ENCODE measurements at regions not wholly inside any gene's neighbourhood (a gene's known extent, or its start where the extent isn't known, plus 50 kb on each side); places are given as distances from the start of the nearest gene placed in this dataset.

DNA sequence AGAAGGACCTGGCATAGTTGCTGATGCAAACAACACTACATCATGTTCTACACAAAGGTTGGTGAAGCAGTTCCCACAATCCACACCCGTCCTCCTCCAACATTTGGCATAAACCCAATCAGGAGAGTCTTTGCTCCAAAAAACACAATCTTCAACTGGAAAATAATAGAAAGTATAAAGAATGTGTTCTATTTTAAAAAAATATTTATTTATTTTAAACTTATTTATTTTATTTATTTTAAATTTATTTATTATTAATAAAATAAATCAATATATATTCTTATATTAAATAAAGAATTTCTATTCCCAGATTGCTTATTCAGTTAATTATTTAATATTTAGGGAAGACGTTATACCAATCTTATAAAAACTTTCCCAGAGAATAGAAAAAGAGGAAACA, 1753.7 kb upstream of the AGA start:
- no peak overlapping the region for H2BK15ac ChIP-seq (ENCODE audit: low read depth, poor library complexity, severe bottlenecking)
- H3K27ac ChIP-seq (ENCODE audit: low read length, poor library complexity, severe bottlenecking), result no peak overlapping the region
- no peak for DNase-seq
- no peaks in the 10 kb centered on the region for H3K36me3 ChIP-seq (ENCODE audit: control insufficient read depth in 1 of 2, insufficient read depth in 2 of 2, low read depth in 1 of 2, low read length in 2 of 2)
- H3K27me3 ChIP-seq (ENCODE audit: control insufficient read depth in 1 of 2, insufficient read depth in 1 of 2, low read length in 2 of 2), result no peaks in the 10 kb centered on the region
- H3K4ac ChIP-seq (ENCODE audit: low read depth in 1 of 2, low read length in 2 of 2), result no peak overlapping the region
- no peak overlapping the region for H3K18ac ChIP-seq (ENCODE audit: low read depth in 1 of 2, low read length in 2 of 2)
- peaks cover 6% of the 10 kb centered on the region for H3K9me3 ChIP-seq (ENCODE audit: control insufficient read depth, low read length)
- WGBS, result no CpG with 5 or more reads among the region's 2 CpGs
- H3K4me3 ChIP-seq (ENCODE audit: insufficient read depth in 1 of 2, low read depth in 1 of 2, low read length in 2 of 2), result no peak overlapping the region
- H3K79me1 ChIP-seq (replicated peaks; ENCODE audit: low read length, poor library complexity, severe bottlenecking), result no peaks in the 10 kb centered on the region
- no peak overlapping the region for H4K91ac ChIP-seq (ENCODE audit: low read length)
- H3K4me1 ChIP-seq (ENCODE audit: control insufficient read depth, insufficient read depth, low read depth, low read length), result no peaks in the 10 kb centered on the region
- no peak overlapping the region for H2BK120ac ChIP-seq (ENCODE audit: low read depth, low read length)
- no peak overlapping the region for H2BK12ac ChIP-seq (ENCODE audit: low read length in 2 of 2)
- no peak overlapping the region for H2BK5ac ChIP-seq (ENCODE audit: low read depth, low read length, poor library complexity, severe bottlenecking)
- no peak overlapping the region for H3K23ac ChIP-seq (ENCODE audit: low read length in 2 of 2)
- H3K14ac ChIP-seq (ENCODE audit: low read length in 2 of 2), result no peak overlapping the region
- no peak overlapping the region for H2AK5ac ChIP-seq (ENCODE audit: low read length, severe bottlenecking)
- H2AFZ ChIP-seq (ENCODE audit: low read depth, low read length), result no peak overlapping the region
- no peak overlapping the region for H3K9ac ChIP-seq (ENCODE audit: low read length)
- H3K4me2 ChIP-seq (ENCODE audit: low read length, poor library complexity, severe bottlenecking), result no peak overlapping the region
- no peak overlapping the region for H4K8ac ChIP-seq (ENCODE audit: low read length)

DNA sequence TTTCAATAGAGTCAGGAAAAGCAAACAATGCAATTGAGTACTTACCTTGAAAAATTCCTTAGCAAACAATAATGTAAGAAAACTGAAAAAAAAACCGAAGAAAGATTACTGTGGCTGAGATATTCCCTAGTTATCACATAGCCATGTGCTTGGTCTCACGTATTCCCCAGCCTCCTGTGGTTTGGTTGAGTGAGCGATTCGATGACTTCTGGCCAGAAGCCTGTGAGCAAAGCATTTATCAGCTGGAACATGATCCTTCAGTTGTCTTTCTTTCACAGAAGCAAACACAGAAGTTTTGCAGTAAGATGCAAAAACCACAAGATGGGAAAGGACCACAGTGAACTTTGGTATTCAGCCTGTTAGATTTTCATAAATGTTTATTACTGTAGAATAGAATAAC, 1754.3 kb upstream of the AGA start:
- no peak overlapping the region for H3K18ac ChIP-seq (ENCODE audit: low read depth in 1 of 2, low read length in 2 of 2)
- H2AK5ac ChIP-seq (ENCODE audit: low read length, severe bottlenecking), result no peak overlapping the region
- no peak overlapping the region for H4K8ac ChIP-seq (ENCODE audit: low read length)
- H3K9ac ChIP-seq (ENCODE audit: low read length), result no peak overlapping the region
- H2AFZ ChIP-seq (ENCODE audit: low read depth, low read length), result no peak overlapping the region
- H2BK5ac ChIP-seq (ENCODE audit: low read depth, low read length, poor library complexity, severe bottlenecking), result no peak overlapping the region
- no peaks in the 10 kb centered on the region for H3K27me3 ChIP-seq (ENCODE audit: control insufficient read depth in 1 of 2, insufficient read depth in 1 of 2, low read length in 2 of 2)
- H2BK12ac ChIP-seq (ENCODE audit: low read length in 2 of 2), result no peak overlapping the region
- no peak overlapping the region for H3K14ac ChIP-seq (ENCODE audit: low read length in 2 of 2)
- no peak overlapping the region for H3K23ac ChIP-seq (ENCODE audit: low read length in 2 of 2)
- WGBS, result 52% methylated on average over 4 of the region's 4 CpGs
- peak; percentile 22 for DNase-seq
- H2BK120ac ChIP-seq (ENCODE audit: low read depth, low read length), result no peak overlapping the region
- no peak overlapping the region for H3K4ac ChIP-seq (ENCODE audit: low read depth in 1 of 2, low read length in 2 of 2)
- H2BK15ac ChIP-seq (ENCODE audit: low read depth, poor library complexity, severe bottlenecking), result no peak overlapping the region
- H4K91ac ChIP-seq (ENCODE audit: low read length), result no peak overlapping the region
- H3K36me3 ChIP-seq (ENCODE audit: control insufficient read depth in 1 of 2, insufficient read depth in 2 of 2, low read depth in 1 of 2, low read length in 2 of 2), result no peaks in the 10 kb centered on the region
- no peak overlapping the region for H3K4me2 ChIP-seq (ENCODE audit: low read length, poor library complexity, severe bottlenecking)
- no peaks in the 10 kb centered on the region for H3K79me1 ChIP-seq (replicated peaks; ENCODE audit: low read length, poor library complexity, severe bottlenecking)
- no peak overlapping the region for H3K4me3 ChIP-seq (ENCODE audit: insufficient read depth in 1 of 2, low read depth in 1 of 2, low read length in 2 of 2)
- no peak overlapping the region for H3K27ac ChIP-seq (ENCODE audit: low read length, poor library complexity, severe bottlenecking)
- no peaks in the 10 kb centered on the region for H3K4me1 ChIP-seq (ENCODE audit: control insufficient read depth, insufficient read depth, low read depth, low read length)
- H3K9me3 ChIP-seq (ENCODE audit: control insufficient read depth, low read length), result peaks cover 6% of the 10 kb centered on the region

DNA sequence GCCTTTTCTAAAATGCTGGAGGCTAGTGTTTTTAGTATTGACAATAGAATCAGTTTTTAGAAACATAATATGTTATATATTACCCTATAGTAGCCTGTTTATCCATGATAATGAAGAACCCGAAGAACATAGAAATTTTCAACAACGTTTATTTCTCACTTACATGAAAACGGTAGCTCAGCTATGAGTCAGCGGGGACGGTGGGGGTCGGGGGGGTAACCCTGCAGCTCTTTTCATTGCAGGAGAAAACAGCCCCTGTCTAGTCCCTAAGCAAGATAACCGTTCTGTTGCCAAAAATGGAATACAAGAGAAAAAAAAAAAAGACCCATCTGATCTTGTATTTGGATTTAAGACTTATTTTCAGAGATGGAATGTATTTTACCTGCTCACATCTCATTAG, 1758.4 kb upstream of the AGA start:
- Histone ChIP-seq H2BK15ac (ENCODE audit: low read depth, poor library complexity, severe bottlenecking) (no peak overlapping the region), H3K9me3 (ENCODE audit: control insufficient read depth, low read length) (peaks cover 13% of the 10 kb centered on the region), H3K27me3 (ENCODE audit: control insufficient read depth in 1 of 2, insufficient read depth in 1 of 2, low read length in 2 of 2) (no peaks in the 10 kb centered on the region), H2AK5ac (ENCODE audit: low read length, severe bottlenecking) (no peak overlapping the region), H3K4me1 (ENCODE audit: control insufficient read depth, insufficient read depth, low read depth, low read length) (no peaks in the 10 kb centered on the region), H3K18ac (ENCODE audit: low read depth in 1 of 2, low read length in 2 of 2) (no peak overlapping the region), H3K4ac (ENCODE audit: low read depth in 1 of 2, low read length in 2 of 2) (no peak overlapping the region), H3K79me1 (replicated peaks; ENCODE audit: low read length, poor library complexity, severe bottlenecking) (no peaks in the 10 kb centered on the region), H3K14ac (ENCODE audit: low read length in 2 of 2) (no peak overlapping the region), H3K9ac (ENCODE audit: low read length) (no peak overlapping the region), H4K91ac (ENCODE audit: low read length) (no peak overlapping the region), H3K36me3 (ENCODE audit: control insufficient read depth in 1 of 2, insufficient read depth in 2 of 2, low read depth in 1 of 2, low read length in 2 of 2) (no peaks in the 10 kb centered on the region), H2BK12ac (ENCODE audit: low read length in 2 of 2) (no peak overlapping the region), H3K4me2 (ENCODE audit: low read length, poor library complexity, severe bottlenecking) (no peak overlapping the region), H3K27ac (ENCODE audit: low read length, poor library complexity, severe bottlenecking) (no peak overlapping the region), H2AFZ (ENCODE audit: low read depth, low read length) (no peak overlapping the region), H3K23ac (ENCODE audit: low read length in 2 of 2) (no peak overlapping the region), H2BK5ac (ENCODE audit: low read depth, low read length, poor library complexity, severe bottlenecking) (no peak overlapping the region), H2BK120ac (ENCODE audit: low read depth, low read length) (no peak overlapping the region), H4K8ac (ENCODE audit: low read length) (no peak overlapping the region), H3K4me3 (ENCODE audit: insufficient read depth in 1 of 2, low read depth in 1 of 2, low read length in 2 of 2) (no peak overlapping the region)
- DNase-seq, result no peak
- 81% methylated on average over 6 of the region's 7 CpGs for WGBS

DNA sequence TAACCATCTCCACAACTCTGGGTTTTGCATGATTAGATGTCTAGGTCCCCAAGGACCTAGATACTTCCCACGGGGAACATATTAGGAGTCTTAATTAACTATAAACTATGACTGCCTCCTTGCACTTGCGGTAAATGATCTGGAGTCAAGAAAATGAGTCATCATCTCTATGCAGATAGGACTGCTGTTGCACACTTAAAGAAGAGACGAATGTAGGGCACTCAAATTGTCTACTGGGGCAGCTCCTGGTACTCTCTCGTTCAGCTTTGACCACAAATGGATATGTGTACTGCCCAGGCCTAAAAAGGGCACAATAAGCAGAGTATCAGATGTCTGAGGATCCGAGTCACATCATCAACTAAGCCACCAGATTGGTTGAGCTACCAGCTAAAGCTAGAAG, 1783.4 kb upstream of the AGA start:
- Histone ChIP-seq H3K79me1 (replicated peaks; ENCODE audit: low read length, poor library complexity, severe bottlenecking) (no peaks in the 10 kb centered on the region), H2BK15ac (ENCODE audit: low read depth, poor library complexity, severe bottlenecking) (no peak overlapping the region), H3K4me1 (ENCODE audit: control insufficient read depth, insufficient read depth, low read depth, low read length) (peaks cover 1% of the 10 kb centered on the region), H3K36me3 (ENCODE audit: control insufficient read depth in 1 of 2, insufficient read depth in 2 of 2, low read depth in 1 of 2, low read length in 2 of 2) (no peaks in the 10 kb centered on the region), H2BK5ac (ENCODE audit: low read depth, low read length, poor library complexity, severe bottlenecking) (no peak overlapping the region), H4K91ac (ENCODE audit: low read length) (no peak overlapping the region), H3K4me2 (ENCODE audit: low read length, poor library complexity, severe bottlenecking) (no peak overlapping the region), H4K8ac (ENCODE audit: low read length) (no peak overlapping the region), H3K27me3 (ENCODE audit: control insufficient read depth in 1 of 2, insufficient read depth in 1 of 2, low read length in 2 of 2) (no peaks in the 10 kb centered on the region), H3K9me3 (ENCODE audit: control insufficient read depth, low read length) (peaks cover 16% of the 10 kb centered on the region), H3K4ac (ENCODE audit: low read depth in 1 of 2, low read length in 2 of 2) (no peak overlapping the region), H2AFZ (ENCODE audit: low read depth, low read length) (no peak overlapping the region), H3K27ac (ENCODE audit: low read length, poor library complexity, severe bottlenecking) (no peak overlapping the region), H3K9ac (ENCODE audit: low read length) (no peak overlapping the region), H3K18ac (ENCODE audit: low read depth in 1 of 2, low read length in 2 of 2) (no peak overlapping the region), H2BK12ac (ENCODE audit: low read length in 2 of 2) (no peak overlapping the region), H3K23ac (ENCODE audit: low read length in 2 of 2) (no peak overlapping the region), H3K4me3 (ENCODE audit: insufficient read depth in 1 of 2, low read depth in 1 of 2, low read length in 2 of 2) (no peak overlapping the region), H2AK5ac (ENCODE audit: low read length, severe bottlenecking) (no peak overlapping the region), H2BK120ac (ENCODE audit: low read depth, low read length) (no peak overlapping the region), H3K14ac (ENCODE audit: low read length in 2 of 2) (no peak overlapping the region)
- DNase-seq, result peak; percentile 75
- 34% methylated on average over 4 of the region's 5 CpGs for WGBS

Measured in mesenchymal stem cell (in vitro differentiated cells and primary cell).